ENCODE measurements at regions not wholly inside any gene's neighbourhood (a gene's known extent, or its start where the extent isn't known, plus 50 kb on each side); places are given as distances from the start of the nearest gene placed in this dataset.

- no peak overlapping the region for H2AK5ac ChIP-seq (ENCODE audit: low read depth, low read length)
- H2BK20ac ChIP-seq (ENCODE audit: low read length): no peak overlapping the region
- H3K4me1 ChIP-seq (replicated peaks in 1 of 4; ENCODE audit: control insufficient read depth in 3 of 4, insufficient read depth in 4 of 4, low read length in 3 of 4): no peaks in the 10 kb centered on the region
- H3K18ac ChIP-seq (ENCODE audit: extremely low read depth, low read length): no peak overlapping the region
- H3K79me1 ChIP-seq (ENCODE audit: low read depth, low read length): no peaks in the 10 kb centered on the region
- no peak overlapping the region for H4K5ac ChIP-seq (ENCODE audit: insufficient read length, low read depth, low read length)
- H2AFZ ChIP-seq (ENCODE audit: low read length): no peak overlapping the region
- no peak overlapping the region for H3K4ac ChIP-seq (replicated peaks; ENCODE audit: insufficient read length, low read depth, low read length)
- ChIA-PET CTCF (ENCODE audit: partially characterized antibody) (interaction anchor here (1.8 kb wide), 1 partner anchor 22 kb away, joined by 5 read pairs; no protein-coding TSS in a partner anchor), POLR2A (ENCODE audit: partially characterized antibody) (no interaction called here)
- H3K9ac ChIP-seq (replicated peaks in 1 of 4; ENCODE audit: extremely low read depth in 1 of 4, low read depth in 3 of 4, low read length in 3 of 4): no peak overlapping the region
- H3K27me3 ChIP-seq (replicated peaks in 1 of 4; ENCODE audit: control insufficient read depth in 3 of 4, extremely low read depth in 1 of 4, insufficient read depth in 3 of 4, low read length in 3 of 4): no peaks in the 10 kb centered on the region
- DNase-seq (ENCODE audit: low read depth in 1 of 2, low spot score in 2 of 2) (no peak), FAIRE-seq (no peak)
- H2BK15ac ChIP-seq (ENCODE audit: low read length): no peak overlapping the region
- H3K4me2 ChIP-seq (ENCODE audit: insufficient read depth in 1 of 2, low read depth in 2 of 2, low read length in 2 of 2): no peak overlapping the region
- H2BK5ac ChIP-seq (ENCODE audit: low read depth, low read length): no peak overlapping the region
- no peak overlapping the region for H3K23ac ChIP-seq (ENCODE audit: insufficient read length)
- no peak overlapping the region for H2BK12ac ChIP-seq (ENCODE audit: low read depth, low read length)
- H3K9me3 ChIP-seq (ENCODE audit: insufficient read depth in 2 of 2, low read depth in 1 of 2, low read length in 1 of 2): peaks cover 0 to under 1% of the 10 kb centered on the region in 2 experiments; a peak in 1 of 4 replicates
- no peak overlapping the region for H3K27ac ChIP-seq (ENCODE audit: low read depth, low read length)
- H4K8ac ChIP-seq (ENCODE audit: extremely low read depth, insufficient read depth, low read length): no peak overlapping the region
- no peak overlapping the region for H3K4me3 ChIP-seq (ENCODE audit: extremely low read depth in 1 of 4, insufficient read depth in 2 of 4, low read depth in 3 of 4, low read length in 4 of 4)
- H4K20me1 ChIP-seq (replicated peaks in 1 of 2; ENCODE audit: control insufficient read depth in 1 of 2, insufficient read depth in 2 of 2, low read length in 2 of 2): no peaks in the 10 kb centered on the region
- 87% methylated on average over 1 of the region's 1 CpG; no CpG with 5 or more reads in 1 of the 2 experiments for WGBS, 2 experiments (ENCODE audit: extremely low coverage in 1 of 2, insufficient coverage in 1 of 2, insufficient read length in 1 of 2, insufficient replicate concordance in 2 of 2, low coverage in 1 of 2, low lambda C conversion rate in 2 of 2, missing lambda C conversion rate in 1 of 2)
- H3K79me2 ChIP-seq (ENCODE audit: control insufficient read depth in 1 of 2, insufficient read depth in 2 of 2, low read length in 2 of 2): no peaks in the 10 kb centered on the region
- H3K56ac ChIP-seq (replicated peaks; ENCODE audit: insufficient read length, low read depth, low read length): no peak overlapping the region
- H3K14ac ChIP-seq (ENCODE audit: insufficient read length): no peak overlapping the region
- H2BK120ac ChIP-seq (replicated peaks; ENCODE audit: low read depth, low read length): no peak overlapping the region
- no peaks in the 10 kb centered on the region; the same call in 1 of the 2 replicates for H3K23me2 ChIP-seq (ENCODE audit: low read depth, low read length)
- H4K91ac ChIP-seq (replicated peaks; ENCODE audit: insufficient read length, low read length): no peak overlapping the region
- H3K36me3 ChIP-seq (ENCODE audit: control insufficient read depth in 2 of 4, insufficient read depth in 4 of 4, low read length in 3 of 4): no peaks in the 10 kb centered on the region
- TF ChIP-seq SP2 (IDR thresholded peaks at IDR 0.05; ENCODE audit: low read length) (no peak), NRF1 (IDR thresholded peaks at IDR 0.05; ENCODE audit: low read depth, low read length) (no peak)
Measured at GRCh38 chr7:16960337-16960965, 78.7 kb upstream of the AGR3 start.
